SK-N-SH treated with all-trans-retinoic acid at 6 μM for 48 hours (cell line): ENCODE measurements at regions not wholly inside any gene's neighbourhood (a gene's known extent, or its start where the extent isn't known, plus 50 kb on each side); places are given as distances from the start of the nearest gene placed in this dataset.

Experiments
- ATAC-seq: fragments of 200-7000 bp; cut with Tn5 transposase; 3 replicates; pipeline ENCODE4 v1.9.1; 2020; ENCODE audit warnings: mild to moderate bottlenecking, moderate library complexity
- CREB5 ChIP-seq: fragments of 250-450 bp; sonication (Bioruptor Pico); IDR thresholded peaks from 2 replicates; pipeline ENCODE4 v1.5.1; 2020; ENCODE audit warnings: low read depth, mild to moderate bottlenecking, moderate library complexity
- CSDC2 ChIP-seq: fragments of 250-450 bp; sonication (Bioruptor Pico); IDR thresholded peaks from 2 replicates; pipeline ENCODE4 v1.5.0; 2020; ENCODE audit warnings: mild to moderate bottlenecking, moderate library complexity
- ESRRG ChIP-seq: fragments of 250-450 bp; sonication (Bioruptor Pico); IDR thresholded peaks from 2 replicates; pipeline ENCODE4 v1.6.1; 2021; ENCODE audit warnings: mild to moderate bottlenecking
- GLIS3 ChIP-seq: fragments of 250-450 bp; sonication (Bioruptor Pico); IDR thresholded peaks from 2 replicates; pipeline ENCODE4 v1.5.0; 2020; ENCODE audit warnings: mild to moderate bottlenecking, moderate library complexity
- ISL1 ChIP-seq: fragments of 250-450 bp; sonication (Bioruptor Pico); IDR thresholded peaks from 2 replicates; pipeline ENCODE4 v2.1.2; 2022; ENCODE audit warnings: mild to moderate bottlenecking, moderate library complexity
- OSR1 ChIP-seq: fragments of 250-450 bp; sonication (Bioruptor Pico); IDR thresholded peaks from 2 replicates; pipeline ENCODE4 v1.8.0; 2022; ENCODE audit warnings: moderate library complexity, mild to moderate bottlenecking, inconsistent platforms
- PATZ1 ChIP-seq: fragments of 250-450 bp; sonication (Bioruptor Pico); IDR thresholded peaks from 2 replicates; pipeline ENCODE4 v1.8.0; 2020; ENCODE audit warnings: mild to moderate bottlenecking, moderate library complexity, borderline replicate concordance
- POU6F1 ChIP-seq: fragments of 250-450 bp; sonication (Bioruptor Pico); IDR thresholded peaks from 2 replicates; pipeline ENCODE4 v1.8.0; 2021; ENCODE audit warnings: low read depth, mild to moderate bottlenecking, moderate library complexity, borderline replicate concordance
- PPARA ChIP-seq: fragments of 250-450 bp; sonication (Bioruptor Pico); IDR thresholded peaks from 2 replicates; pipeline ENCODE4 v1.5.0; 2020; ENCODE audit warnings: mild to moderate bottlenecking, borderline replicate concordance
- SNAI2 ChIP-seq: fragments of 250-450 bp; sonication (Bioruptor Pico); IDR thresholded peaks from 2 replicates; pipeline ENCODE4 v1.5.0; 2020; ENCODE audit warnings: mild to moderate bottlenecking, moderate library complexity
- TCF4 ChIP-seq: fragments of 250-450 bp; sonication (Bioruptor Pico); IDR thresholded peaks from 2 replicates; pipeline ENCODE4 v1.8.0; 2021; ENCODE audit warnings: mild to moderate bottlenecking, moderate library complexity, borderline replicate concordance
- TSHZ2 ChIP-seq: fragments of 250-450 bp; sonication (Bioruptor Pico); IDR thresholded peaks from 2 replicates; pipeline ENCODE4 v1.5.0; 2020; ENCODE audit warnings: mild to moderate bottlenecking, moderate library complexity
- ZC3H10 ChIP-seq: fragments of 250-450 bp; sonication (Bioruptor Pico); IDR thresholded peaks from 2 replicates; pipeline ENCODE4 v1.5.1; 2021; ENCODE audit warnings: mild to moderate bottlenecking, moderate library complexity
- ZFP3 ChIP-seq: fragments of 250-450 bp; sonication (Bioruptor Pico); IDR thresholded peaks from 2 replicates; pipeline ENCODE4 v1.5.0; 2020; ENCODE audit warnings: mild to moderate bottlenecking, moderate library complexity
- ZFP30 ChIP-seq: fragments of 450-650 bp; formaldehyde crosslinking; IDR thresholded peaks from 2 replicates; pipeline ENCODE4 v1.5.0; 2022; ENCODE audit warnings: mild to moderate bottlenecking, moderate library complexity
- ZNF565 ChIP-seq: fragments of 450-650 bp; formaldehyde crosslinking; conservative IDR thresholded peaks from 2 replicates; pipeline ENCODE4 v1.5.0; 2020; ENCODE audit warnings: low read depth, mild to moderate bottlenecking, moderate library complexity
- ZNF70 ChIP-seq: fragments of 450-650 bp; formaldehyde crosslinking; IDR thresholded peaks from 2 replicates; pipeline ENCODE4 v1.5.0; 2020; ENCODE audit warnings: mild to moderate bottlenecking, moderate library complexity
- ZNF8 ChIP-seq: fragments of 450-650 bp; formaldehyde crosslinking; IDR thresholded peaks from 2 replicates; pipeline ENCODE4 v1.5.0; 2020; ENCODE audit warnings: mild to moderate bottlenecking, moderate library complexity

- ATAC-seq: no peak
- TF ChIP-seq ZNF70 (CRISPR knock-in tag) (no peak), TCF4 (no peak), PPARA (CRISPR knock-in tag) (no peak), CREB5 (CRISPR knock-in tag) (no peak)
Measured at GRCh38 chr1:80799457-80799856, 1001.3 kb upstream of the ADGRL2 start.

- TF ChIP-seq POU6F1 (no peak), ESRRG (CRISPR knock-in tag) (no peak), ZNF565 (CRISPR knock-in tag) (no peak), OSR1 (no peak), ZNF70 (CRISPR knock-in tag) (no peak), CREB5 (CRISPR knock-in tag) (no peak), ZFP30 (no peak), TSHZ2 (CRISPR knock-in tag) (no peak), CSDC2 (CRISPR knock-in tag) (no peak), ZFP3 (CRISPR knock-in tag) (no peak), ISL1 (CRISPR knock-in tag) (no peak), GLIS3 (CRISPR knock-in tag) (no peak), SNAI2 (CRISPR knock-in tag) (no peak), ZNF8 (no peak)
- ATAC-seq: no peak
Measured at GRCh38 chr1:80779275-80779674, 1021.5 kb upstream of the ADGRL2 start.

- TF ChIP-seq ZNF70 (CRISPR knock-in tag) (no peak), ZFP30 (no peak), TSHZ2 (CRISPR knock-in tag) (no peak), SNAI2 (CRISPR knock-in tag) (no peak), ZC3H10 (CRISPR knock-in tag) (no peak), PPARA (CRISPR knock-in tag) (no peak), PATZ1 (CRISPR knock-in tag) (no peak)
- ATAC-seq: no peak
Measured at GRCh38 chr1:80778094-80778840, 1022.5 kb upstream of the ADGRL2 start.
